Subcutaneous abdominal adipose tissue (tissue), 5 donors: ENCODE measurements at regions not wholly inside any gene's neighbourhood (a gene's known extent, or its start where the extent isn't known, plus 50 kb on each side); places are given as distances from the start of the nearest gene placed in this dataset.
"Not testable (repeated sequence)": the region's sequence is repeated elsewhere in the genome, so short reads cannot be mapped to it uniquely, and the experiment has no call there.

Experiments
- H3K27ac ChIP-seq: one replicate; pipeline ENCODE4 v1.7.0; 2013; ENCODE audit warnings: low read depth, mild to moderate bottlenecking, inconsistent platforms, low read length, moderate library complexity
- H3K27me3 ChIP-seq, 5 donors: one replicate each; pipeline ENCODE4 v1.7.0; 2013; ENCODE audit warnings: low read length in 5 of 5, inconsistent platforms in 1 of 5; ENCODE audit not compliant: control insufficient read depth in 5 of 5, insufficient read depth in 4 of 5
- H3K36me3 ChIP-seq, 5 donors: one replicate each; pipeline ENCODE4 v1.7.0; 2013; ENCODE audit warnings: low read length in 5 of 5; ENCODE audit not compliant: control insufficient read depth in 5 of 5, insufficient read depth in 5 of 5
- H3K4me1 ChIP-seq, 5 donors: one replicate each; pipeline ENCODE4 v1.7.0; 2013; ENCODE audit warnings: low read length in 5 of 5, mild to moderate bottlenecking in 3 of 5, moderate library complexity in 1 of 5; ENCODE audit not compliant: control insufficient read depth in 5 of 5, insufficient read depth in 5 of 5
- H3K4me3 ChIP-seq, 5 donors: one replicate each; pipeline ENCODE4 v1.7.0; 2013; ENCODE audit warnings: low read length in 5 of 5, low read depth in 1 of 5
- H3K9ac ChIP-seq, 5 donors: one replicate each; pipeline ENCODE4 v1.7.0; 2013; ENCODE audit warnings: low read length in 5 of 5, mild to moderate bottlenecking in 4 of 5, moderate library complexity in 3 of 5
- H3K9me3 ChIP-seq, 5 donors: one replicate each; pipeline ENCODE4 v1.7.0; 2013; ENCODE audit warnings: low read length in 5 of 5; ENCODE audit not compliant: control insufficient read depth in 5 of 5
- donor health status: healthy.
- donor health status: healthy.
- donor health status: healthy.
- donor health status: healthy.
- donor health status: healthy.

DNA sequence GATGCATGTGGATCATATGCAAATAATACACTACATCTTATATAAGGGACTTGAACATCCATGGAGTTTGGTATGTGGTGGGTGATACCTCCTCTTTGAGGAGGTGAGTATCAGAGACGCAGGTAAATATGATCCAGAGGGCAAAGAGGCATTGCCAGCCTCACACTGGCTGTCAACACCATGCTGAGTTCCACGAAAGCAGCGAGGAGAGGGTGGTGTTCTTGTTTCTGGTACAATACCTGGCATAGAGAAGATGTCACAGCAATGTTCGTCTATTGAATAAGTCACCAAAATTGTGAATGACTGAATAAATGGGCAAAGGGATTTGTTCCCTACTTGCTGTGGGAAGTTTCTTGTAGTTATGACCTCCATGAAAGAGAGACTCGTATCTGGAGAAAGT lies 182.2 kb downstream of the SNRPN start:
- Histone ChIP-seq H3K27me3 (no peaks in the 10 kb centered on the region), H3K4me1 (no peaks in the 10 kb centered on the region), H3K36me3 (no peaks in the 10 kb centered on the region), H3K9ac (no peak overlapping the region), H3K4me3 (no peak overlapping the region), H3K27ac (no peak overlapping the region), H3K9me3 (peaks cover 0 to 21% (median 5%) of the 10 kb centered on the region in 5 donors)

DNA sequence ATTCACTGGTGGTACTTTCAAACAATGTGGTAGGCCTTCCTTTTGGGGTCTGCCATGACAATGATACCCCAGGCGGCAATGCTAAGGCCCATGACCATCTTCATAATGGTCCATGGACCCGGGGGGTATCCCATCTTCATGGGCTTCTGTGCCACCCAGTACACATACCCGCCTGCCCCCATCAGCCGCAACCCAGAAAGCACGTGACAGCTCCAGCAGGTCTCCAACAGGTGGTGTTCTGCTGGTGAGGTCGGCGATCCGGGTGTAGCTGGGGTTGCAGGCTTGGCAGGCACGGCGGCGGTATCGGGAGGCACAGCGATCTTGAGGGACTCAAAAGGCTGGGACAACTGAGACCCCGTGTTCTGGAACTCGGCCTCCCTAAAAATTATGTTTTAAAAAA lies 214.5 kb downstream of the SNRPN start:
- Histone ChIP-seq H3K4me3 (no peak overlapping the region), H3K9me3 (peaks cover 0 to 45% (median 42%) of the 10 kb centered on the region in 5 donors), H3K36me3 (no peaks in the 10 kb centered on the region), H3K27ac (no peak overlapping the region), H3K4me1 (no peaks in the 10 kb centered on the region), H3K27me3 (no peaks in the 10 kb centered on the region), H3K9ac (no peak overlapping the region)

DNA sequence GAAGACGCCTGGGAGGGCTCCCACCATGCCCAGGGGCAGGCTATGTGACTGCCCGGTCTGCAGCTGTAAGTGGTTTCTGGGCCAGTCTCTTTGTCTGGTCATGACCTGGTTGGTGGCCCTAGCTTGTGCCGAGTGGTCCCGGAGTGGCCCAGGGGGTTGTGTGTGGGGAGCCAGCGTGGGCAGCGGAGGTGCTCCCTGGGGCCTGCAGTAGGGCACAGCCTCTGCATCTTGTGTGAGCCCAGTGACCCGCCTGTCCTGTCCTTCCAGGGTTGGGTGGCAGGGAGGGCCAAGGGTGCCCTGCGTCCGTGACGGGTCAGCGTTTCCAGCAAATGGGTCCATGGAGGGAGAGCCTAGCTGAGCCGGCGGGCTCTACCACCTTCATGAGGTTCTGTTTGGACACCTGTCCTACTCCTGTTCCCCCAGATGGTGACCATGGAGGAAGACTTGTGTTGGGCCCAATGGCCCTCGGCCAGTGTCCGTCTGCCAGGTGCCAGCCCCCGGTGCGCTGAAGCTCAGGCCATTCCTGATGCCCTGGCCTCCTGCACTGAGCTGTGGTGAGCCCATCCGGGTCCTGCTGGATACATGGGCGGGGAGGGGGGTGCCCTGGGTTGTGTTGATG lies 215.4 kb downstream of the SNRPN start:
- H3K27me3 ChIP-seq: no peaks in the 10 kb centered on the region
- H3K4me3 ChIP-seq: peak overlapping the region in 1 of 5 donors; percentile 19
- H3K9ac ChIP-seq: no peak overlapping the region
- no peaks in the 10 kb centered on the region for H3K36me3 ChIP-seq
- peaks cover 0 to 54% (median 45%) of the 10 kb centered on the region in 5 donors for H3K9me3 ChIP-seq
- no peak overlapping the region for H3K27ac ChIP-seq
- H3K4me1 ChIP-seq: no peaks in the 10 kb centered on the region

DNA sequence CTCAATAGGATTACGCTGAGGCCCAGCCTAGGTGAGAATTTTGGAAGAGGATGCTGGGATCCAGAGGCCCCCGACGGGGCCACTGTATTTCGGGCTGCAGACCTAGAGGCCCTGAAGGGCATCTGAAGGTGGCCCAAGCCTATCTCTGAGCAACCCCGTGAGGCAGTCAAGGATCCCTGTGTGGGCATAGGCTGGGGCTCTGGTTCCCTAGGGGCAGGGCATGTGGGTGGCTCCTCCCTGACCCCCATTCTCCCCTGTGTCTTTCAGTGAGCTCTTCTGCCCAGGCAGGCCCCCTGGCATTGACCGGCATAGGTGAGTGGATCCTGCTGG lies 216.0 kb downstream of the SNRPN start:
- Histone ChIP-seq H3K27me3 (no peaks in the 10 kb centered on the region), H3K4me3 (no peak overlapping the region), H3K9ac (no peak overlapping the region), H3K36me3 (no peaks in the 10 kb centered on the region), H3K4me1 (no peaks in the 10 kb centered on the region), H3K9me3 (peaks cover 0 to 58% (median 50%) of the 10 kb centered on the region in 5 donors), H3K27ac (no peak overlapping the region)

DNA sequence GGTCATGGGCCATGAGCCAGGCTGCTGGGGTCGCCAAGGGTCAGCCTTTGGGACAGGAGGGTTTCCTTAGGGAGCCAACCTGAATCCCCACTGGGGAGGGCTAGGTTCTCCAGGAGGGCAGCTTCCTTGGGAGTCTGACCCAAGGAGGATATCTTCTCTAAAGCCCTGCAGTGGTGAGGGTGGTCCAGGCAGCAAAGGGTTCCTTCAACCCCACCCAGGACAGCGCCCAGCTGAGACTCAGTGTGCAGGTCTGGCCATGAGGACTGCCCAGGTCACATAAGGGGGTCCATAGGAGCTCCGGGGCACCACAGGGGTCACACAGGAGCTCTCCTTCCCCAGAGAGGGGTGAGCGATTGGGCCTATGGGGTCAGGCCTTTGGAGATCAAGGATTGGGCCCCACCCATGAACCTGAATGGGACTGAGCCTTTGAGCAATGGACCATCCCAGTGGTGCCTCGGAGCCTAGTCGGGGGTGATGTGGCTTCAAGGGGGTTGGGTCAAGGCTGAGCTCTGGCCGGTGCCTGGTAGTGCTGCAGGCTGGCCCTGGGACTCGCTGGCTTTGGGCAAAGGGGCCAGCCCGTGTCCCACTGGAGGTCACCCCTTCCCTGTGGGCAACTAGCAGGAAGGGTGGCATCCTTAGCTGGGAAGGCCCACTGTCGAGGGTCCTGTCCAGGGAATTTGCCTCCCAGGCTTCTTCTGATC lies 216.5 kb downstream of the SNRPN start:
- peaks cover 0 to 63% (median 55%) of the 10 kb centered on the region in 5 donors for H3K9me3 ChIP-seq
- no peak overlapping the region for H3K27ac ChIP-seq
- no peak overlapping the region for H3K9ac ChIP-seq
- H3K4me3 ChIP-seq: no peak overlapping the region
- H3K27me3 ChIP-seq: no peaks in the 10 kb centered on the region
- H3K4me1 ChIP-seq: no peaks in the 10 kb centered on the region
- no peaks in the 10 kb centered on the region for H3K36me3 ChIP-seq

DNA sequence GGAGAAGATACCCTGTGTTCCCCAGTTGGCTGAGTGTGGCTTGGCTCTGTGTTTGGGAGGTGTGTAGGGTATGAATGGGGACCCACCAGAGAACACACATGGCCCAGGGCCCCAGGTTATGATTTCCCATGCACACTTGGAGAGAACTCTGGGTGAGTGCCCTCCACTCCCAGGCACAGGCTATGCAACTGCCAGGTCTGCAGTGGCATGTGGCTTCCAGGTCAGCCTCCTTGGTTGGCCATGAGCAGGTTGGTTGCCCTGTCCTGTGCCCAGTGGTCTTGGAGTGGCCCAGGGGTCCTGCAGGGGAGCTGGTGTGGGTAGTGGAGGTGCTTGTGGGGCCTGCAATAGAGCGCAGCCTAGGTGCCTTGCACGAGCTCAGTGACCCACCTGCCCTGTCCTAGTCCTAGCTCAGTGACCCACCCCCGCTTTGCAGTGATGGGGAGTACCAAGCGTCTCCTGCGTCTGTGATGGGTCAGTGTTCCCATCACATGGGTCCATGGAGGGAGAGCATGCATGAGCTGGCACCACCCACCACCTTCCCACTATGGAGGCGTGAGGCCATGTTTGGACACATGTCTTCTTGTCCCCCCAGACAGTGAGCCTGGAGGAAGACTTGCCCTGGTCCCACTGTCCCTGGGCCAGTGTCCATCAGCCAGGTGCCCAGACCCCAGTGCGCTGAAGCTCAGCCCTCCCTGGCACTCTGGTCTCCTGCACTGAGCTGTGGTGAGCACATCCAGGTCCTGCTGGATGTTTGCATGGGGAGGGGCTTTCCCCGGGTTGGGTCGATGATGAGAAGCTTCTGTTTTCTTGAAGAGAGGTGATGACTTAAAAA lies 217.3 kb downstream of the SNRPN start:
- Histone ChIP-seq H3K4me1 (no peaks in the 10 kb centered on the region), H3K9me3 (peaks cover 0 to 67% (median 59%) of the 10 kb centered on the region in 5 donors), H3K27ac (no peak overlapping the region), H3K9ac (no peak overlapping the region), H3K36me3 (no peaks in the 10 kb centered on the region), H3K27me3 (no peaks in the 10 kb centered on the region), H3K4me3 (peak overlapping the region in 2 of 5 donors; percentile 18 to 21)

DNA sequence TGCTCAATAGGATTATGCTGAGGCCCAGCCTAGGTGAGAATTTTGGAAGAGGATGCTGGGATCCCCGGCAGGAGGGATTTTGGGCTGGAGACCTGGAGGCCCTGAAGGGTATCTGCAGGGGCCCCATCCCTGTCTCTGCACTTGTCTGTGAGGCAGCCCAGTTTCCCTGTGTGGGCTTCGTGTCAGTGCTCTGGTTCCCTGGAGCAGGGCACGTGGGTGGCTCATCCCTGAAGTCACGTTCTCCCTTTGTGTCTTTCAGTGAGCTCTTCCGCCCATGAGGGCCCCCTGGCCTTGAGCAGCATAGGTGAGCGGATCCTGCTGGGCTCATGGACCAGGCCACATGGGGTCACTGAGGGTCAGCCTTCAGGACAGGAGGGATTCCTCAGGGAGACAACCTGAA lies 217.9 kb downstream of the SNRPN start:
- H3K27me3 ChIP-seq: no peaks in the 10 kb centered on the region
- H3K9me3 ChIP-seq: peaks cover 0 to 72% (median 66%) of the 10 kb centered on the region in 5 donors
- no peaks in the 10 kb centered on the region for H3K36me3 ChIP-seq
- no peak overlapping the region for H3K9ac ChIP-seq
- H3K4me1 ChIP-seq: no peaks in the 10 kb centered on the region
- no peak overlapping the region for H3K27ac ChIP-seq
- H3K4me3 ChIP-seq: peak overlapping the region in 2 of 5 donors; percentile 15 to 23

DNA sequence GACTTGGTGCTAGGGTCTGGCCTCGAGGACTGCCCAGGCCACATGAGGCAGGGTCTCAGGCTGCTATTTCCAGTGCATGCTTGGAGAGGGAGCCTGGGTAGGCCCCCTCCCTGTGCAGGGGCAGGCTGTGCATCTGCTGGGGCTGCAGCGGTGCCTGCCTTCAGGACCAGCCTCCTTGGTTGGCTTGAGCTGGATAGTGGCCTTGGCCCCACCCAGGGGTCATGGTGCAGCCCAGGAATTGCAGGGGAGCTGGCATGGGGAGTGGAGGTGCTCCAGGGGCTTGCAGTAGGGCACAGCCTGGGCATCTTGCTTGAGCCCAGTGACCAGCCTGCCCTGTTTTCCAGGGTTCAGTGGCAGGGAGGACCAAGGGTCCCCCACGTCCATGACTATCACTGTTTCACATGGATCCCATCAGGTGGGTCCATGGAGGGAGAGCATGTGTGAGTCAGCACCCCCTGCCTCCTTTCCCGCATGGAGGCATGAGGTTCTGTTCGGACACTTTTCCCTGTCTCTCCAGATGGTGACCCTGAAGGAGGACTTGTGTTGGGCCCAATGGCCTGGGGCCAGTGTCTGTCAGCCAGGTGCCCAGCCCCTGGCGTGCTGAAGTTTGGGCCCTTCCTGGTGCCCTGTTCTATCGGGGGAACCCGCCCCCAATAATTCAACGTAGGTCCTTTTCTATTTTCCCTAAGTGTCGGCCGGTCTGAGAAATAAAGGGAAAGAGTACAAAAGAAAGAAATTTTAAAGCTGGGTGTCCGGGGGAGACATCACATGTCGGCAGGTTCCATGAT lies 218.6 kb downstream of the SNRPN start:
- peaks cover 0 to 79% (median 73%) of the 10 kb centered on the region in 5 donors for H3K9me3 ChIP-seq
- H3K36me3 ChIP-seq: no peaks in the 10 kb centered on the region
- no peak overlapping the region for H3K9ac ChIP-seq
- no peaks in the 10 kb centered on the region for H3K27me3 ChIP-seq
- H3K27ac ChIP-seq: no peak overlapping the region
- no peaks in the 10 kb centered on the region for H3K4me1 ChIP-seq
- H3K4me3 ChIP-seq: peak overlapping the region in 4 of 5 donors; percentile 22 to 44 (median 33)

DNA sequence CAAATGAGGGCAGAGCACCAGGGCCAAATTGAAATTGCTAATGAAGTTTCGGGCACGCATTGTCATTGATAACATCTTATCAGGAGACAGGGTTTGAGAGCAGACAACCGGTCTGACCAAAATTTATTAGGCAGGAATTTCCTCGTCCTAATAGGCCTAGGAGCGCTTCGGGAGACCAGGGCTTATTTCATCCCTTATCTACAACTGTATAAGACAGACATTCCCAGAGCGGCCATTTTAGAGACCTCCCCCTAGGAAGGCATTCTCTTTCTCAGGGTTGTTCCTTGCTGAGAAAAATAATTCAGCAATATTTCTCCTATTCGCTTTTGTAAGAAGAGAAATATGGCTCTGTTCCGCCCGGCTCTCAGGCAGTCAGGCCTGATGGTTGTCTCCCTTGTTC lies 219.4 kb downstream of the SNRPN start:
- H3K36me3 ChIP-seq, H3K4me1 ChIP-seq, H3K27ac ChIP-seq, H3K27me3 ChIP-seq, H3K4me3 ChIP-seq, H3K9ac ChIP-seq: not testable (repeated sequence)
- H3K9me3 ChIP-seq: peaks cover 0 to 86% (median 76%) of the 10 kb centered on the region in 5 donors
